ENCODE measurements at regions not wholly inside any gene's neighbourhood (a gene's known extent, or its start where the extent isn't known, plus 50 kb on each side); places are given as distances from the start of the nearest gene placed in this dataset.

- Histone ChIP-seq H3K27ac (ENCODE audit: low read depth, low read length, severe bottlenecking) (no peak overlapping the region), H3K36me3 (ENCODE audit: control insufficient read depth, insufficient read depth, low read length) (no peaks in the 10 kb centered on the region), H3K4me1 (ENCODE audit: control insufficient read depth, insufficient read depth, low read length, poor library complexity, severe bottlenecking) (no peaks in the 10 kb centered on the region), H3K9me3 (ENCODE audit: control insufficient read depth, low read length) (peaks cover 12% of the 10 kb centered on the region), H3K4me3 (ENCODE audit: extremely low read depth, insufficient read depth, low read length, poor library complexity, severe bottlenecking) (no peak overlapping the region)
- 100% methylated on average over 1 of the region's 3 CpGs; no CpG with 5 or more reads in 1 of the 2 experiments for WGBS, 2 experiments (ENCODE audit: insufficient coverage in 2 of 2)
Observed at GRCh38 chr1:218741852-218742251, 396.7 kb downstream of the TGFB2 start.

GRCh38 chr1:218742467-218743262 is 397.5 kb downstream of the TGFB2 start:
- Histone ChIP-seq H3K4me3 (ENCODE audit: extremely low read depth, insufficient read depth, low read length, poor library complexity, severe bottlenecking) (no peak overlapping the region), H3K4me1 (ENCODE audit: control insufficient read depth, insufficient read depth, low read length, poor library complexity, severe bottlenecking) (no peaks in the 10 kb centered on the region), H3K36me3 (ENCODE audit: control insufficient read depth, insufficient read depth, low read length) (no peaks in the 10 kb centered on the region), H3K27ac (ENCODE audit: low read depth, low read length, severe bottlenecking) (no peak overlapping the region), H3K9me3 (ENCODE audit: control insufficient read depth, low read length) (peaks cover 12% of the 10 kb centered on the region)
- 85 to 94% methylated on average over 4 to 5 of the region's 6 CpGs for WGBS, 2 experiments (ENCODE audit: insufficient coverage in 2 of 2)

- H3K36me3 ChIP-seq (ENCODE audit: control insufficient read depth, insufficient read depth, low read length) = no peaks in the 10 kb centered on the region
- H3K4me1 ChIP-seq (ENCODE audit: control insufficient read depth, insufficient read depth, low read length, poor library complexity, severe bottlenecking) = no peaks in the 10 kb centered on the region
- H3K27ac ChIP-seq (ENCODE audit: low read depth, low read length, severe bottlenecking) = no peak overlapping the region
- H3K4me3 ChIP-seq (ENCODE audit: extremely low read depth, insufficient read depth, low read length, poor library complexity, severe bottlenecking) = no peak overlapping the region
- WGBS, 2 experiments (ENCODE audit: insufficient coverage in 2 of 2) = 90 to 93% methylated on average over 3 to 4 of the region's 4 CpGs
- peaks cover 12% of the 10 kb centered on the region for H3K9me3 ChIP-seq (ENCODE audit: control insufficient read depth, low read length)
Observed at GRCh38 chr1:218743861-218744505, 398.8 kb downstream of the TGFB2 start.

- Histone ChIP-seq H3K9me3 (ENCODE audit: control insufficient read depth, low read length) (peaks cover 12% of the 10 kb centered on the region), H3K27ac (ENCODE audit: low read depth, low read length, severe bottlenecking) (no peak overlapping the region), H3K4me3 (ENCODE audit: extremely low read depth, insufficient read depth, low read length, poor library complexity, severe bottlenecking) (no peak overlapping the region), H3K4me1 (ENCODE audit: control insufficient read depth, insufficient read depth, low read length, poor library complexity, severe bottlenecking) (no peaks in the 10 kb centered on the region), H3K36me3 (ENCODE audit: control insufficient read depth, insufficient read depth, low read length) (no peaks in the 10 kb centered on the region)
- 100% methylated on average over 1 of the region's 1 CpG; no CpG with 5 or more reads in 1 of the 2 experiments for WGBS, 2 experiments (ENCODE audit: insufficient coverage in 2 of 2)
Observed at GRCh38 chr1:218748071-218748470, 402.9 kb downstream of the TGFB2 start.

- H3K27ac ChIP-seq (ENCODE audit: low read depth, low read length, severe bottlenecking) = no peak overlapping the region
- H3K9me3 ChIP-seq (ENCODE audit: control insufficient read depth, low read length) = peaks cover 25% of the 10 kb centered on the region
- H3K36me3 ChIP-seq (ENCODE audit: control insufficient read depth, insufficient read depth, low read length) = no peaks in the 10 kb centered on the region
- H3K4me1 ChIP-seq (ENCODE audit: control insufficient read depth, insufficient read depth, low read length, poor library complexity, severe bottlenecking) = no peaks in the 10 kb centered on the region
- 86 to 95% methylated on average over 9 to 13 of the region's 16 CpGs for WGBS, 2 experiments (ENCODE audit: insufficient coverage in 2 of 2)
- no peak overlapping the region for H3K4me3 ChIP-seq (ENCODE audit: extremely low read depth, insufficient read depth, low read length, poor library complexity, severe bottlenecking)
Observed at GRCh38 chr1:218750216-218750970, 405.3 kb downstream of the TGFB2 start.

GRCh38 chr1:218751208-218751948 is 406.2 kb downstream of the TGFB2 start:
- no peaks in the 10 kb centered on the region for H3K4me1 ChIP-seq (ENCODE audit: control insufficient read depth, insufficient read depth, low read length, poor library complexity, severe bottlenecking)
- no peak overlapping the region for H3K27ac ChIP-seq (ENCODE audit: low read depth, low read length, severe bottlenecking)
- no peaks in the 10 kb centered on the region for H3K36me3 ChIP-seq (ENCODE audit: control insufficient read depth, insufficient read depth, low read length)
- no peak overlapping the region for H3K4me3 ChIP-seq (ENCODE audit: extremely low read depth, insufficient read depth, low read length, poor library complexity, severe bottlenecking)
- WGBS, 2 experiments (ENCODE audit: insufficient coverage in 2 of 2) = 90 to 93% methylated on average over 9 to 11 of the region's 12 CpGs
- peaks cover 23% of the 10 kb centered on the region for H3K9me3 ChIP-seq (ENCODE audit: control insufficient read depth, low read length)

GRCh38 chr1:218752126-218752525 is 407.0 kb downstream of the TGFB2 start:
- Histone ChIP-seq H3K9me3 (ENCODE audit: control insufficient read depth, low read length) (peaks cover 23% of the 10 kb centered on the region), H3K36me3 (ENCODE audit: control insufficient read depth, insufficient read depth, low read length) (no peaks in the 10 kb centered on the region), H3K4me1 (ENCODE audit: control insufficient read depth, insufficient read depth, low read length, poor library complexity, severe bottlenecking) (no peaks in the 10 kb centered on the region), H3K4me3 (ENCODE audit: extremely low read depth, insufficient read depth, low read length, poor library complexity, severe bottlenecking) (no peak overlapping the region), H3K27ac (ENCODE audit: low read depth, low read length, severe bottlenecking) (no peak overlapping the region)
- 79 to 94% methylated on average over 2 to 3 of the region's 3 CpGs for WGBS, 2 experiments (ENCODE audit: insufficient coverage in 2 of 2)

- H3K27ac ChIP-seq (ENCODE audit: low read depth, low read length, severe bottlenecking) = no peak overlapping the region
Observed at GRCh38 chr1:218754477-218754876, 409.3 kb downstream of the TGFB2 start.

GRCh38 chr1:218755128-218755527 is 410.0 kb downstream of the TGFB2 start:
- no peak overlapping the region for H3K4me3 ChIP-seq (ENCODE audit: extremely low read depth, insufficient read depth, low read length, poor library complexity, severe bottlenecking)
- 88 to 100% methylated on average over 2 of the region's 3 CpGs for WGBS, 2 experiments (ENCODE audit: insufficient coverage in 2 of 2)

More at GRCh38 chr1:218754477-218754876, 409.3 kb downstream of the TGFB2 start:
- peaks cover 23% of the 10 kb centered on the region for H3K9me3 ChIP-seq (ENCODE audit: control insufficient read depth, low read length)
- no peaks in the 10 kb centered on the region for H3K4me1 ChIP-seq (ENCODE audit: control insufficient read depth, insufficient read depth, low read length, poor library complexity, severe bottlenecking)
- H3K36me3 ChIP-seq (ENCODE audit: control insufficient read depth, insufficient read depth, low read length) = no peaks in the 10 kb centered on the region
- 89 to 94% methylated on average over 8 to 9 of the region's 9 CpGs for WGBS, 2 experiments (ENCODE audit: insufficient coverage in 2 of 2)
- no peak overlapping the region for H3K4me3 ChIP-seq (ENCODE audit: extremely low read depth, insufficient read depth, low read length, poor library complexity, severe bottlenecking)

GRCh38 chr1:218759795-218760194 is 413.9 kb upstream of the LYPLAL1 start:
- WGBS, 2 experiments (ENCODE audit: insufficient coverage in 2 of 2) = 100% methylated on average over 1 to 2 of the region's 3 CpGs
- H3K4me3 ChIP-seq (ENCODE audit: extremely low read depth, insufficient read depth, low read length, poor library complexity, severe bottlenecking) = no peak overlapping the region
- no peaks in the 10 kb centered on the region for H3K36me3 ChIP-seq (ENCODE audit: control insufficient read depth, insufficient read depth, low read length)
- H3K9me3 ChIP-seq (ENCODE audit: control insufficient read depth, low read length) = peaks cover 10% of the 10 kb centered on the region
- no peak overlapping the region for H3K27ac ChIP-seq (ENCODE audit: low read depth, low read length, severe bottlenecking)
- H3K4me1 ChIP-seq (ENCODE audit: control insufficient read depth, insufficient read depth, low read length, poor library complexity, severe bottlenecking) = no peaks in the 10 kb centered on the region

More at GRCh38 chr1:218755128-218755527, 410.0 kb downstream of the TGFB2 start:
- H3K4me1 ChIP-seq (ENCODE audit: control insufficient read depth, insufficient read depth, low read length, poor library complexity, severe bottlenecking) = no peaks in the 10 kb centered on the region
- no peaks in the 10 kb centered on the region for H3K36me3 ChIP-seq (ENCODE audit: control insufficient read depth, insufficient read depth, low read length)
- no peak overlapping the region for H3K27ac ChIP-seq (ENCODE audit: low read depth, low read length, severe bottlenecking)
- H3K9me3 ChIP-seq (ENCODE audit: control insufficient read depth, low read length) = peaks cover 23% of the 10 kb centered on the region
